H9 (cell line): ENCODE measurements at regions not wholly inside any gene's neighbourhood (a gene's known extent, or its start where the extent isn't known, plus 50 kb on each side); places are given as distances from the start of the nearest gene placed in this dataset.

Experiments
- DNase-seq: peaks from one replicate; pipeline ENCODE4 v3.0.0-alpha.2; 2017
- H2AFZ ChIP-seq: one replicate; pipeline ENCODE4 v1.6.1; 2013; ENCODE audit warnings: mild to moderate bottlenecking, low read length, control low read depth, moderate library complexity
- H2AK5ac ChIP-seq: 2 replicates; pipeline ENCODE4 v1.6.1; 2013; ENCODE audit warnings: low read length, control low read depth, mixed read lengths; ENCODE audit not compliant: insufficient read length
- H2BK120ac ChIP-seq: one replicate; pipeline ENCODE4 v1.6.1; 2013; ENCODE audit warnings: low read depth, mild to moderate bottlenecking, low read length, control low read depth, inconsistent platforms; ENCODE audit not compliant: poor library complexity, severe bottlenecking
- H2BK12ac ChIP-seq: 2 replicates; pipeline ENCODE4 v1.6.1; 2013; ENCODE audit warnings: low read length, control low read depth, mixed read lengths, low read depth; ENCODE audit not compliant: insufficient read length
- H2BK15ac ChIP-seq: 2 replicates; pipeline ENCODE4 v1.6.1; 2013; ENCODE audit warnings: low read depth, low read length, control low read depth
- H2BK20ac ChIP-seq: one replicate; pipeline ENCODE4 v1.6.1; 2013; ENCODE audit warnings: low read depth, mild to moderate bottlenecking, low read length, control low read depth, inconsistent platforms; ENCODE audit not compliant: poor library complexity, severe bottlenecking
- H2BK5ac ChIP-seq: 2 replicates; pipeline ENCODE4 v1.6.1; 2013; ENCODE audit warnings: low read length, control low read depth, mixed read lengths; ENCODE audit not compliant: insufficient read length
- H3K14ac ChIP-seq: 2 replicates; pipeline ENCODE4 v1.6.1; 2013; ENCODE audit warnings: low read length, control low read depth; ENCODE audit not compliant: insufficient read depth
- H3K18ac ChIP-seq: 2 replicates; pipeline ENCODE4 v1.6.1; 2013; ENCODE audit warnings: low read depth, mild to moderate bottlenecking, mixed read lengths, low read length, control low read depth; ENCODE audit not compliant: insufficient read length
- H3K23ac ChIP-seq: 2 replicates; pipeline ENCODE4 v1.6.1; 2013; ENCODE audit warnings: low read length, control low read depth, mixed read lengths, low read depth; ENCODE audit not compliant: insufficient read length
- H3K23me2 ChIP-seq: 2 replicates; pipeline ENCODE4 v1.6.1; 2013; ENCODE audit warnings: low read depth, mild to moderate bottlenecking, mixed read lengths, low read length, control low read depth; ENCODE audit not compliant: insufficient read length, poor library complexity, severe bottlenecking
- H3K27ac ChIP-seq: 2 replicates; pipeline ENCODE4 v1.5.1; 2013; ENCODE audit warnings: low read length, control low read depth, mixed read lengths, low read depth; ENCODE audit not compliant: insufficient read length
- H3K27me3 ChIP-seq: 2 replicates; pipeline ENCODE4 v1.6.1; 2013; ENCODE audit warnings: low read length, control low read depth, inconsistent platforms; ENCODE audit not compliant: insufficient read depth
- H3K4ac ChIP-seq: 2 replicates; pipeline ENCODE4 v1.6.1; 2013; ENCODE audit warnings: low read depth, mild to moderate bottlenecking, control low read depth, inconsistent platforms, low read length, moderate library complexity
- H3K4me1 ChIP-seq: 2 replicates; pipeline ENCODE4 v1.6.1; 2013; ENCODE audit warnings: low read length, control low read depth, inconsistent platforms; ENCODE audit not compliant: insufficient read depth
- H3K4me2 ChIP-seq: 2 replicates; pipeline ENCODE4 v1.6.1; 2013; ENCODE audit warnings: low read length, control low read depth, mixed read lengths; ENCODE audit not compliant: insufficient read length, insufficient read depth
- H3K56ac ChIP-seq: 2 replicates; pipeline ENCODE4 v1.6.1; 2013; ENCODE audit warnings: low read depth, mild to moderate bottlenecking, mixed read lengths, low read length, control low read depth; ENCODE audit not compliant: insufficient read length
- H3K79me1 ChIP-seq: 2 replicates; pipeline ENCODE4 v1.6.1; 2013; ENCODE audit warnings: low read depth, mild to moderate bottlenecking, moderate library complexity, low read length, control low read depth, inconsistent platforms; ENCODE audit not compliant: insufficient read depth, poor library complexity, severe bottlenecking
- H3K79me2 ChIP-seq: 2 replicates; pipeline ENCODE4 v1.6.1; 2013; ENCODE audit warnings: low read length, control low read depth, inconsistent platforms; ENCODE audit not compliant: insufficient read depth
- H3K9ac ChIP-seq: 2 replicates; pipeline ENCODE4 v1.6.1; 2013; ENCODE audit warnings: low read length, control low read depth, mixed read lengths; ENCODE audit not compliant: insufficient read length; ENCODE audit errors: extremely low read depth
- H3K9me3 ChIP-seq: one replicate; pipeline ENCODE4 v1.6.1; 2013; ENCODE audit warnings: low read depth, low read length, inconsistent platforms; ENCODE audit not compliant: control insufficient read depth
- H3T11ph ChIP-seq: one replicate; pipeline ENCODE4 v1.6.1; 2013; ENCODE audit warnings: mild to moderate bottlenecking, low read length, control low read depth, inconsistent platforms
- H4K20me1 ChIP-seq: one replicate; pipeline ENCODE4 v1.6.1; 2013; ENCODE audit not compliant: control insufficient read depth, insufficient read length, insufficient read depth
- H4K5ac ChIP-seq: 2 replicates; pipeline ENCODE4 v1.6.1; 2013; ENCODE audit warnings: low read depth, mild to moderate bottlenecking, mixed read lengths, low read length, control low read depth; ENCODE audit not compliant: insufficient read length
- H4K8ac ChIP-seq: replicated peaks from 2 replicates; pipeline ENCODE4 v1.6.1; 2013; ENCODE audit warnings: low read length, control low read depth, mixed read lengths, low read depth; ENCODE audit not compliant: insufficient read length
- H4K91ac ChIP-seq: 2 replicates; pipeline ENCODE4 v1.6.1; 2013; ENCODE audit warnings: low read depth, mild to moderate bottlenecking, moderate library complexity, mixed read lengths, low read length, control low read depth; ENCODE audit not compliant: insufficient read length
- H3K27ac Mint-ChIP-seq, 3 experiments: 2 replicates in 2 of 3; 3 replicates in 1 of 3; pipeline ENCODE4 v1.8.0; 2020 to 2021; ENCODE audit warnings: mixed read lengths in 3 of 3, mild to moderate bottlenecking in 1 of 3, moderate library complexity in 1 of 3
- H3K27me3 Mint-ChIP-seq: 2 replicates; pipeline ENCODE4 v1.8.0; 2021; ENCODE audit warnings: low read depth, mild to moderate bottlenecking, moderate library complexity, mixed read lengths
- H3K36me3 Mint-ChIP-seq, 3 experiments: 2 replicates in 2 of 3; 3 replicates in 1 of 3; pipeline ENCODE4 v1.8.0; 2020 to 2021; ENCODE audit warnings: low read depth in 3 of 3, mixed read lengths in 3 of 3; ENCODE audit not compliant: insufficient read depth in 1 of 3
- H3K4me1 Mint-ChIP-seq, 2 experiments: 2 replicates each; pipeline ENCODE4 v1.8.0; 2020; ENCODE audit warnings: mixed read lengths in 2 of 2
- H3K4me3 Mint-ChIP-seq, 2 experiments: 2 replicates in 1 of 2; 3 replicates in 1 of 2; pipeline ENCODE4 v1.8.0; 2020 to 2021; ENCODE audit warnings: mild to moderate bottlenecking in 2 of 2, mixed read lengths in 2 of 2, moderate library complexity in 1 of 2
- H3K9me3 Mint-ChIP-seq, 2 experiments: 2 replicates in 1 of 2; 3 replicates in 1 of 2; pipeline ENCODE4 v1.8.0; 2020; ENCODE audit warnings: mild to moderate bottlenecking in 2 of 2, mixed read lengths in 2 of 2, moderate library complexity in 1 of 2
- CTCF ChIP-seq: fragments of 200-600 bp; sonication (generic); conservative IDR thresholded peaks from 3 replicates; pipeline ENCODE4 v1.8.0; 2021; ENCODE audit warnings: antibody characterized with exemption, mild to moderate bottlenecking
- WGBS: extraction: QIAGEN DNeasy Blood & Tissue Kit; methylation state at CpG from one replicate; pipeline ENCODE4 v1.1.7; 2013; ENCODE audit warnings: missing lambda C conversion rate, low lambda C conversion rate, mixed read lengths; ENCODE audit not compliant: insufficient read length; ENCODE audit errors: extremely low coverage; 5-methylcytosine and 5-hydroxymethylcytosine counted together

GRCh38 chr18:40348196-40348595, 1606.8 kb upstream of the PIK3C3 start:
- H3T11ph ChIP-seq, result no peak overlapping the region
- H3K9ac ChIP-seq, result no peak overlapping the region
- no peak overlapping the region for H3K27ac ChIP-seq
- no peak overlapping the region for H2BK120ac ChIP-seq
- H3K9me3 ChIP-seq, result no peaks in the 10 kb centered on the region
- no peak overlapping the region for H2BK15ac ChIP-seq
- Mint-ChIP-seq H3K9me3 (no peaks in the 10 kb centered on the region), H3K27ac (no peak overlapping the region), H3K36me3 (no peaks in the 10 kb centered on the region), H3K4me3 (no peak overlapping the region), H3K4me1 (no peaks in the 10 kb centered on the region), H3K27me3 (no peaks in the 10 kb centered on the region; the same call in 1 of the 2 replicates)
- no peak overlapping the region for H2BK20ac ChIP-seq
- no peak overlapping the region for H4K8ac ChIP-seq
- no peak overlapping the region for H3K4me2 ChIP-seq
- no peak for DNase-seq
- no peak overlapping the region for H3K23ac ChIP-seq
- TF ChIP-seq CTCF, result no peak
- no peaks in the 10 kb centered on the region for H3K79me2 ChIP-seq
- no peaks in the 10 kb centered on the region for H3K27me3 ChIP-seq
- no peak overlapping the region for H2AK5ac ChIP-seq
- no peak overlapping the region for H2BK12ac ChIP-seq
- H3K23me2 ChIP-seq, result no peaks in the 10 kb centered on the region
- H3K18ac ChIP-seq, result no peak overlapping the region
- no peak overlapping the region for H3K56ac ChIP-seq
- H4K91ac ChIP-seq, result no peak overlapping the region
- no peak overlapping the region for H3K4ac ChIP-seq
- H4K5ac ChIP-seq, result no peak overlapping the region
- H3K79me1 ChIP-seq, result no peaks in the 10 kb centered on the region
- no peaks in the 10 kb centered on the region for H3K4me1 ChIP-seq
- no peaks in the 10 kb centered on the region for H4K20me1 ChIP-seq
- no peak overlapping the region for H2BK5ac ChIP-seq
- no CpG with 5 or more reads among the region's 1 CpG for WGBS
- H3K14ac ChIP-seq, result no peak overlapping the region
- no peak overlapping the region for H2AFZ ChIP-seq
